Dendritic cell treated with granulocyte-macrophage colony-stimulating factor and Interleukin-4, amounts not matched to agents 40 ng/mL and 50 ng/mL, for 4 days (primary cell): ENCODE measurements at regions not wholly inside any gene's neighbourhood (a gene's known extent, or its start where the extent isn't known, plus 50 kb on each side); places are given as distances from the start of the nearest gene placed in this dataset.

Source experiments
- H3K27ac Mint-ChIP-seq: one replicate; pipeline ENCODE4 v1.8.0; 2022; ENCODE audit warnings: mild to moderate bottlenecking, mixed read lengths
- H3K27me3 Mint-ChIP-seq: one replicate; pipeline ENCODE4 v1.8.0; 2022; ENCODE audit warnings: mild to moderate bottlenecking, mixed read lengths
- H3K36me3 Mint-ChIP-seq: one replicate; pipeline ENCODE4 v1.8.0; 2022; ENCODE audit warnings: low read depth, mixed read lengths
- H3K4me1 Mint-ChIP-seq: one replicate; pipeline ENCODE4 v1.8.0; 2022; ENCODE audit warnings: low read depth, mixed read lengths
- H3K4me3 Mint-ChIP-seq: one replicate; pipeline ENCODE4 v1.8.0; 2022; ENCODE audit warnings: mild to moderate bottlenecking, moderate library complexity, mixed read lengths
- H3K9me3 Mint-ChIP-seq: one replicate; pipeline ENCODE4 v1.8.0; 2022; ENCODE audit warnings: mixed read lengths
- intact Hi-C: fragments of 100-400 bp; cut with micrococcal nuclease; formaldehyde crosslinking; loops from one replicate; pipeline ENCODE4 v1.15.0; 2022

- H3K9me3 Mint-ChIP-seq, result no peaks in the 10 kb centered on the region
- intact Hi-C loops, result no loop called here
- H3K4me3 Mint-ChIP-seq, result no peak overlapping the region
- no peaks in the 10 kb centered on the region for H3K4me1 Mint-ChIP-seq
- no peak overlapping the region for H3K27ac Mint-ChIP-seq
- peaks cover 2% of the 10 kb centered on the region for H3K27me3 Mint-ChIP-seq
- no peaks in the 10 kb centered on the region for H3K36me3 Mint-ChIP-seq
Measured at GRCh38 chr4:3828546-3828945, 62.4 kb downstream of the ADRA2C start.

- Mint-ChIP-seq H3K27me3 (peaks cover 8% of the 10 kb centered on the region), H3K4me3 (no peak overlapping the region), H3K4me1 (no peaks in the 10 kb centered on the region), H3K27ac (no peak overlapping the region), H3K36me3 (no peaks in the 10 kb centered on the region), H3K9me3 (no peaks in the 10 kb centered on the region)
- intact Hi-C loops, result no loop called here
Measured at GRCh38 chr4:3829211-3829955, 63.2 kb downstream of the ADRA2C start.

- no peaks in the 10 kb centered on the region for H3K36me3 Mint-ChIP-seq
- H3K27ac Mint-ChIP-seq, result no peak overlapping the region
- H3K4me1 Mint-ChIP-seq, result no peaks in the 10 kb centered on the region
- H3K4me3 Mint-ChIP-seq, result no peak overlapping the region
- peaks cover 16% of the 10 kb centered on the region for H3K27me3 Mint-ChIP-seq
- intact Hi-C loops, result no loop called here
- H3K9me3 Mint-ChIP-seq, result no peaks in the 10 kb centered on the region
Measured at GRCh38 chr4:3829956-3830773, 64.0 kb downstream of the ADRA2C start.

- Mint-ChIP-seq H3K9me3 (no peaks in the 10 kb centered on the region), H3K27me3 (peaks cover 22% of the 10 kb centered on the region), H3K27ac (no peak overlapping the region), H3K36me3 (no peaks in the 10 kb centered on the region), H3K4me3 (no peak overlapping the region), H3K4me1 (no peaks in the 10 kb centered on the region)
- intact Hi-C loops, result no loop called here
Measured at GRCh38 chr4:3830774-3831528, 64.8 kb downstream of the ADRA2C start.

- Mint-ChIP-seq H3K4me3 (no peak overlapping the region), H3K27ac (no peak overlapping the region), H3K36me3 (no peaks in the 10 kb centered on the region), H3K4me1 (no peaks in the 10 kb centered on the region), H3K9me3 (no peaks in the 10 kb centered on the region), H3K27me3 (peaks cover 24% of the 10 kb centered on the region)
- intact Hi-C loops, result no loop called here
Measured at GRCh38 chr4:3831529-3832150, 65.5 kb downstream of the ADRA2C start.

- no peaks in the 10 kb centered on the region for H3K9me3 Mint-ChIP-seq
- intact Hi-C loops, result no loop called here
- no peaks in the 10 kb centered on the region for H3K36me3 Mint-ChIP-seq
- peaks cover 29% of the 10 kb centered on the region for H3K27me3 Mint-ChIP-seq
- no peak overlapping the region for H3K27ac Mint-ChIP-seq
- no peaks in the 10 kb centered on the region for H3K4me1 Mint-ChIP-seq
- no peak overlapping the region for H3K4me3 Mint-ChIP-seq
Measured at GRCh38 chr4:3832536-3833220, 66.5 kb downstream of the ADRA2C start.

GRCh38 chr4:3833326-3833989, 67.3 kb downstream of the ADRA2C start:
- Mint-ChIP-seq H3K36me3 (no peaks in the 10 kb centered on the region), H3K9me3 (no peaks in the 10 kb centered on the region), H3K4me3 (no peak overlapping the region), H3K27me3 (peaks cover 29% of the 10 kb centered on the region), H3K27ac (no peak overlapping the region), H3K4me1 (no peaks in the 10 kb centered on the region)
- intact Hi-C loops, result no loop called here

GRCh38 chr4:3834186-3834662, 68.0 kb downstream of the ADRA2C start:
- Mint-ChIP-seq H3K4me1 (no peaks in the 10 kb centered on the region), H3K36me3 (no peaks in the 10 kb centered on the region), H3K9me3 (no peaks in the 10 kb centered on the region)

GRCh38 chr4:3834663-3835521, 68.7 kb downstream of the ADRA2C start:
- H3K27ac Mint-ChIP-seq, result no peak overlapping the region

More at GRCh38 chr4:3834186-3834662, 68.0 kb downstream of the ADRA2C start:
- Mint-ChIP-seq H3K27me3 (peaks cover 30% of the 10 kb centered on the region), H3K4me3 (no peak overlapping the region), H3K27ac (no peak overlapping the region)
- intact Hi-C loops, result no loop called here

GRCh38 chr4:3835527-3836405, 69.6 kb downstream of the ADRA2C start:
- Mint-ChIP-seq H3K4me3 (no peak overlapping the region), H3K27me3 (peaks cover 30% of the 10 kb centered on the region), H3K36me3 (no peaks in the 10 kb centered on the region), H3K27ac (no peak overlapping the region), H3K9me3 (no peaks in the 10 kb centered on the region), H3K4me1 (no peaks in the 10 kb centered on the region)
- intact Hi-C loops, result no loop called here

More at GRCh38 chr4:3834663-3835521, 68.7 kb downstream of the ADRA2C start:
- Mint-ChIP-seq H3K36me3 (no peaks in the 10 kb centered on the region), H3K4me1 (no peaks in the 10 kb centered on the region), H3K27me3 (peaks cover 30% of the 10 kb centered on the region), H3K4me3 (no peak overlapping the region), H3K9me3 (no peaks in the 10 kb centered on the region)
- intact Hi-C loops, result no loop called here

- H3K27me3 Mint-ChIP-seq, result peaks cover 30% of the 10 kb centered on the region
- H3K27ac Mint-ChIP-seq, result no peak overlapping the region
- H3K36me3 Mint-ChIP-seq, result no peaks in the 10 kb centered on the region
- intact Hi-C loops, result no loop called here
- no peaks in the 10 kb centered on the region for H3K9me3 Mint-ChIP-seq
- no peak overlapping the region for H3K4me3 Mint-ChIP-seq
- H3K4me1 Mint-ChIP-seq, result no peaks in the 10 kb centered on the region
Measured at GRCh38 chr4:3836406-3836755, 70.2 kb downstream of the ADRA2C start.
